ENCODE measurements at regions not wholly inside any gene's neighbourhood (a gene's known extent, or its start where the extent isn't known, plus 50 kb on each side); places are given as distances from the start of the nearest gene placed in this dataset.

DNA sequence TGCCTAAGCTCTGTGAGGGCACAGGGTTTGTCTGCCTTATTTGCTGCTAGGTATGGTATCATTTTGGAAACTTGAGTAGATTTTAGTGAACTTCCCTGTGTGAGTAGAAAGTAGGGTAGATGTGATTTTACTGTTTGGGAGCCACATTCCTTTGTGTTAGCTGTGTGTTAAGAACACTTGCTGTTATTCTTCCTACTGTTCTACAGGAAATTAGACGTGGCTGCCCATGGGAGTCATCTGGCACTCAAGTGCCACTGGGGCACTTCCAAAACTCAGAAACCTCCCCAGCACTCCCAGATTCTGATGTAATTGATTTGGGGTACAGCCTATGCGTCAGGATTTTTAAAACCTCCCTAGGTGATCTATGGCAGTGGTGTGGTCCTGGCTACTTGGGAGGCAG, 369.9 kb upstream of the C2CD4B start:
- Histone ChIP-seq H3K27me3 (no peaks in the 10 kb centered on the region), H3K27ac (no peak overlapping the region), H3K4me1 (no peaks in the 10 kb centered on the region), H3K4me3 (no peak overlapping the region), H3K36me3 (no peaks in the 10 kb centered on the region), H4K20me1 (no peaks in the 10 kb centered on the region), H3K9me3 (no peaks in the 10 kb centered on the region), H3K4me2 (no peak overlapping the region), H3K9ac (no peak overlapping the region)
- no peak for TF ChIP-seq Cebpa-rat (IDR thresholded peaks at IDR 0.05)

DNA sequence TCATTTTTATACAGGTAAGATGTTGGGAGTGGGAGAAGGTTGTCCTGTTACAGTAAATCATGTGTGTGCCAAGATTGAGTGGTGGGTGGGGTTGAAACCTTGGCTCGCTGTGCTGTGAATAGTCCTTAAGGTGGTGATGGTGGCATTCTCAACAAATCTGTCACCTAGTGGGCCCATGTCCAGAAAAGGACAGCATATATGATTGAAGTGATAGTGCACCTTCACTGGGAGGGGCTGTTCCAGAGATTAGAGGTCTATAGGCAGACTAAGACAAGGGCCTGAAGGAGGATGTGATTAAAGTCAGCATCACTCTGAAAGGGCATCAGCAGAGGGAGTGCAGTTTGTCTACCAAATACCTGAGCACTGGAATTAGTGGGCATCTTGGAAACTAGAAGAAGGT, 374.2 kb upstream of the C2CD4B start:
- H4K20me1 ChIP-seq, result no peaks in the 10 kb centered on the region
- TF ChIP-seq Cebpa-rat (IDR thresholded peaks at IDR 0.05), result no peak
- no peaks in the 10 kb centered on the region for H3K27me3 ChIP-seq
- no peak overlapping the region for H3K9ac ChIP-seq
- H3K4me1 ChIP-seq, result no peaks in the 10 kb centered on the region
- no peaks in the 10 kb centered on the region; the same call in 1 of the 2 replicates for H3K9me3 ChIP-seq
- no peak overlapping the region for H3K4me2 ChIP-seq
- H3K36me3 ChIP-seq, result no peaks in the 10 kb centered on the region
- H3K4me3 ChIP-seq, result no peak overlapping the region
- no peak overlapping the region for H3K27ac ChIP-seq

DNA sequence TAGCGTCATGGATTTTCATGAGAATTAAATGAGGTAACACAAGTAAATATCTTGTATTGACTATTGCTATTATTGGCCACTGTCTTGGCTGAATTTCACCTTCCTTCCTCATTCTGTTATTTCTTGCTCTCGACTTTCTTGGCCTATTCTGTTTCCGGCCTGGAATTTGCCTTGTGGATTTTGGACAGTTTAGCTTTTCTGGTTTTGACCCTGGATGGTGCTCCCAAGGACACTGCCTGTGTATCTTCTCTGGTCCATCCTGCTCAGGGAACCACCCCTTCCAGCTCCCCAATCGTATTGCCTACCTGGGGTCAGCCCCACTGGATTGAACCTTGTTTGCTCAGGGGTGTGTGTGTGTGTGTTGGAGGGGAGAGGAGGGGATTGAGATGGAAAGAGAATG, 376.2 kb upstream of the C2CD4B start:
- no peak overlapping the region for H3K4me2 ChIP-seq
- H3K27me3 ChIP-seq, result no peaks in the 10 kb centered on the region
- no peaks in the 10 kb centered on the region for H3K36me3 ChIP-seq
- H3K4me1 ChIP-seq, result no peaks in the 10 kb centered on the region
- no peak for TF ChIP-seq Cebpa-rat (IDR thresholded peaks at IDR 0.05)
- no peak overlapping the region for H3K4me3 ChIP-seq
- no peaks in the 10 kb centered on the region for H4K20me1 ChIP-seq
- no peaks in the 10 kb centered on the region; the same call in 1 of the 2 replicates for H3K9me3 ChIP-seq
- no peak overlapping the region for H3K27ac ChIP-seq
- no peak overlapping the region for H3K9ac ChIP-seq

GRCh38 chr15:62541846-62542245, 376.8 kb upstream of the C2CD4B start:
- no peaks in the 10 kb centered on the region for H3K4me1 ChIP-seq
- H3K9ac ChIP-seq, result no peak overlapping the region
- H3K36me3 ChIP-seq, result no peaks in the 10 kb centered on the region
- no peak overlapping the region for H3K4me3 ChIP-seq
- H4K20me1 ChIP-seq, result no peaks in the 10 kb centered on the region
- no peak overlapping the region for H3K4me2 ChIP-seq
- no peaks in the 10 kb centered on the region; the same call in 1 of the 2 replicates for H3K9me3 ChIP-seq
- no peaks in the 10 kb centered on the region for H3K27me3 ChIP-seq
- H3K27ac ChIP-seq, result no peak overlapping the region
- no peak for TF ChIP-seq Cebpa-rat (IDR thresholded peaks at IDR 0.05)

DNA sequence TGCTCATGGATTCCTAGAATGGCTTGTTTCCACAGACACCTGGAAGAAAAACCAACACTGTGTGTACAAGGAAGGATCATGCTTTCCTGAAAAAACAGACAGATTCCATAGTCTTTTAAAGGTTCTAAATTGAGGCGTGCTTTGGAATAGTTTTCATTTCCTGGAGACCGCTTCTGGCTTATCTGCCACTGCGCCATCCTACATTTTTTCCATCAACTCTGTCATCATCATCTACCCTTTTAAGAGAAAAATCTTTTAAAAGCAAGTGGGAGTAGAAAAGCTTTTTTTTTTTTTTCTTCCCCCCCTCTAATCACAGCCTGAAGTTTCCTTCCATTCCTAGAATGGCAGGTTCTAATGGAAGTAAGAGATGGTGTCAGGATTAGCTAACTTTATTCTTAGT, 379.4 kb upstream of the C2CD4B start:
- no peak overlapping the region for H3K27ac ChIP-seq
- H3K9ac ChIP-seq, result no peak overlapping the region
- H3K9me3 ChIP-seq, result no peaks in the 10 kb centered on the region; the same call in 1 of the 2 replicates
- no peak overlapping the region for H3K4me3 ChIP-seq
- no peaks in the 10 kb centered on the region for H3K27me3 ChIP-seq
- no peak overlapping the region for H3K4me2 ChIP-seq
- TF ChIP-seq Cebpa-rat (IDR thresholded peaks at IDR 0.05), result no peak
- H3K36me3 ChIP-seq, result no peaks in the 10 kb centered on the region
- no peaks in the 10 kb centered on the region for H3K4me1 ChIP-seq
- H4K20me1 ChIP-seq, result no peaks in the 10 kb centered on the region

DNA sequence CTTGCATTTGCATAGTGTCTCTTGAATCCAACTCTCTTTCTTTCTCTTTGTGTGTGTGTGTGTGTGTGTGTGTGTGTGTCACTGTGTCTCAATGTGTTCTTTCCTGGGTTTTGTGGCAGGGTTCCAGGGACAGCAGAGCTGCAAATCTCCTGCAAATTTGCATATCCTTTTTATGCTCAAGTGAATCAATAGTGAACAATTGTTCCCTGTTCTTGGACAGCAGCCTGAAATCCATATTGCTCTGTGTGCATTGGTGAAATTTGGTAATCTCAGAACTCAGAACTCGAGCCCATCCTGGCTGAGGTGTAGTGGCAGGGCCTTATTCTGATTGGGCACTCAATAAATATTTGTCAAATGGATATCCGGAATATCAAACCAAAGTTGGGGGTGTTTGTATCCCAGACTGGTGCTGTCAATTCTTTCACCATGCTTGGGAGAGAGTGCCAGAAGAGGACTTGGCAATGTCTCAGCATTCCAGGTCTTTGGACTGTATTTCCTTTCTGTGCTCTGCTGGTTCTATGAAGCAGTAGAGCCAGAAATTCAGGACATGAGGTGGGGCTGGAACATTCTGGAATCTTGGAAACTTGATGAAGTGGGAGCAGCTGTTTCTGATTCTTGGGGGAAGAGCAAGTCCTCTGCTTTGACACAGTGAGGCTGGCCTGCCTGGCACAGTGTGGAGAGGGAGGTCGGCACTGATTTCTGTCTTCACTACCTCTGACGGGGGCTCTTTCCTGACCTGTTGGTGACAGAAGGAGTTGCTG, 380.6 kb upstream of the C2CD4B start:
- TF ChIP-seq Cebpa-rat (IDR thresholded peaks at IDR 0.05), result no peak
- Histone ChIP-seq H3K27me3 (no peaks in the 10 kb centered on the region), H3K36me3 (no peaks in the 10 kb centered on the region), H3K9me3 (no peaks in the 10 kb centered on the region; the same call in 1 of the 2 replicates), H3K4me2 (no peak overlapping the region), H4K20me1 (no peaks in the 10 kb centered on the region), H3K9ac (no peak overlapping the region), H3K4me3 (no peak overlapping the region), H3K4me1 (no peaks in the 10 kb centered on the region), H3K27ac (no peak overlapping the region)

GRCh38 chr15:62546628-62547027, 381.5 kb upstream of the C2CD4B start:
- H3K4me2 ChIP-seq, result no peak overlapping the region
- H3K9ac ChIP-seq, result no peak overlapping the region
- H3K36me3 ChIP-seq, result no peaks in the 10 kb centered on the region
- no peaks in the 10 kb centered on the region for H4K20me1 ChIP-seq
- H3K9me3 ChIP-seq, result no peaks in the 10 kb centered on the region
- H3K4me3 ChIP-seq, result no peak overlapping the region
- H3K27ac ChIP-seq, result no peak overlapping the region
- no peak for TF ChIP-seq Cebpa-rat (IDR thresholded peaks at IDR 0.05)
- no peaks in the 10 kb centered on the region for H3K27me3 ChIP-seq
- H3K4me1 ChIP-seq, result no peaks in the 10 kb centered on the region

DNA sequence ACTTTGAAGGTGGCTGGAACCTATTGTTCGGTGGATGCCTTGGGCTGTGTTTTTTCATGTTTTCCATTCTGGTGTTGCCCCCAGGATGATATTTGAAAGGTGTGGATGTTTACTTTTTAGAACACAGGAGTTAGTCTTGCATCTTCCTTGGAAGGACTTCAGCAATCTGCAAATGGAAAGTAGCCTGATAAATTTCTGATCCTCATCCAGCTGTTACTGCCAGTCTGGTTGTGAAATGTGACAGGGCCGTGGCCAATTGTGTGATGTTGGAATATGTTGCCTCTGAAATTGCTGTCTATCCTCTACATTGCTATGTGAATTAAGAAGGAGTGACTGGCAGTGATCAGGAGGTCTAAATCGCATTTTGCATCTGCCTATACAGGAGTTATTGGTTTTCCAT, 382.5 kb upstream of the C2CD4B start:
- H3K9ac ChIP-seq, result no peak overlapping the region
- no peak overlapping the region for H3K4me2 ChIP-seq
- H3K9me3 ChIP-seq, result no peaks in the 10 kb centered on the region
- H4K20me1 ChIP-seq, result no peaks in the 10 kb centered on the region
- H3K27ac ChIP-seq, result no peak overlapping the region
- no peaks in the 10 kb centered on the region for H3K27me3 ChIP-seq
- no peaks in the 10 kb centered on the region for H3K4me1 ChIP-seq
- no peak for TF ChIP-seq Cebpa-rat (IDR thresholded peaks at IDR 0.05)
- no peaks in the 10 kb centered on the region for H3K36me3 ChIP-seq
- H3K4me3 ChIP-seq, result no peak overlapping the region

DNA sequence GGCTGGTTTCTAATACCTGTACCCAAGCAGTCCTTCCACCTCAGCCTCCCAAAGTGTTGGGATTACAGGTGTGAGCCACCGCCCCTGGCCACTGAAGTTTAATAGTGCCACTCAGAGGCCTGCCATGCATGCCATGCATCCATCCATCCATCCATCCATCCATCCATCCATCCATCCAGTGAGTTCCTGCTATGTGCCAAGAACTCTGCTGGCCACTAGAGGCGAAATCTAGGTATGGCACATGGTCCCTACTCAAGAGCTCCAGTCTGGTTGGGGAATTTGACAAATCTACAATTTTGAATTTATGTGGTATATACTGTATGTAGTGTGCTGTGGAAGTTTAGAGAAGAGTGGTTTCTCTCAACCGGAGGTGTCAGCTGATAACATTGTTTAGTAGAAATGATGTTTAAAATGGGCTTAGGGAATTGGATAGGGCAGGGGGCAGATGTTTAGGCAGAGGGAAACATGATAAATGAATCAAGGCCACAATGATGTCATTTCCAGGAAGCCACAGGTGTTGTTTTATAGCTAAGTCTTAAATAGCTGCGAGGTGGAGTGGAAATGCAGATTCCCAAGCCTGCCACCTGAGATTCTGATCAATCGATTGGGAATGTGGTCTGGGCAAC, 384.4 kb upstream of the C2CD4B start:
- Histone ChIP-seq H3K36me3 (no peaks in the 10 kb centered on the region), H3K9ac (no peak overlapping the region), H4K20me1 (no peaks in the 10 kb centered on the region), H3K27me3 (no peaks in the 10 kb centered on the region), H3K4me1 (peaks cover 8% of the 10 kb centered on the region), H3K9me3 (no peaks in the 10 kb centered on the region), H3K4me3 (no peak overlapping the region), H3K4me2 (no peak overlapping the region), H3K27ac (no peak overlapping the region)
- TF ChIP-seq Cebpa-rat (IDR thresholded peaks at IDR 0.05), result no peak

GRCh38 chr15:62550106-62550505, 385.0 kb upstream of the C2CD4B start:
- peaks cover 15% of the 10 kb centered on the region for H3K4me1 ChIP-seq
- H3K9me3 ChIP-seq, result no peaks in the 10 kb centered on the region
- no peak for TF ChIP-seq Cebpa-rat (IDR thresholded peaks at IDR 0.05)
- H3K9ac ChIP-seq, result no peak overlapping the region
- H3K27ac ChIP-seq, result no peak overlapping the region
- no peaks in the 10 kb centered on the region for H3K36me3 ChIP-seq
- no peaks in the 10 kb centered on the region for H3K27me3 ChIP-seq
- H3K4me2 ChIP-seq, result no peak overlapping the region
- no peak overlapping the region for H3K4me3 ChIP-seq
- H4K20me1 ChIP-seq, result no peaks in the 10 kb centered on the region

Data from BLaER1 (cell line).